Trophoblast cell (in vitro differentiated cells and primary cell): ENCODE measurements at regions not wholly inside any gene's neighbourhood (a gene's known extent, or its start where the extent isn't known, plus 50 kb on each side); places are given as distances from the start of the nearest gene placed in this dataset.

Experiments
- DNase-seq, 2 donors: peaks; one replicate each; pipeline ENCODE4 v3.0.0-alpha.2; 2016
- H2AFZ ChIP-seq: 2 replicates; pipeline ENCODE4 v1.6.1; 2013; ENCODE audit warnings: low read length, moderate library complexity, mild to moderate bottlenecking; ENCODE audit not compliant: insufficient read depth, poor library complexity
- H2AK5ac ChIP-seq: 2 replicates; pipeline ENCODE4 v1.6.1; 2013; ENCODE audit warnings: mild to moderate bottlenecking, low read length
- H2BK120ac ChIP-seq: 2 replicates; pipeline ENCODE4 v1.6.1; 2013; ENCODE audit warnings: low read length, mild to moderate bottlenecking, moderate library complexity; ENCODE audit not compliant: insufficient read depth, poor library complexity
- H2BK12ac ChIP-seq: 2 replicates; pipeline ENCODE4 v1.6.1; 2013; ENCODE audit warnings: mild to moderate bottlenecking, low read length, moderate library complexity
- H2BK5ac ChIP-seq: 2 replicates; pipeline ENCODE4 v1.6.1; 2013; ENCODE audit warnings: low read length, low read depth, moderate library complexity, mild to moderate bottlenecking; ENCODE audit not compliant: poor library complexity
- H3K14ac ChIP-seq: 2 replicates; pipeline ENCODE4 v1.6.1; 2013; ENCODE audit warnings: mild to moderate bottlenecking, low read length
- H3K18ac ChIP-seq: 2 replicates; pipeline ENCODE4 v1.6.1; 2013; ENCODE audit warnings: mild to moderate bottlenecking, low read length
- H3K23ac ChIP-seq: 2 replicates; pipeline ENCODE4 v1.6.1; 2013; ENCODE audit warnings: low read length
- H3K27ac ChIP-seq: 2 replicates; pipeline ENCODE4 v1.5.1; 2013; ENCODE audit warnings: low read depth, mild to moderate bottlenecking, inconsistent platforms, low read length, moderate library complexity
- H3K27me3 ChIP-seq: 2 replicates; pipeline ENCODE4 v1.6.1; 2013; ENCODE audit warnings: inconsistent platforms, mild to moderate bottlenecking, low read length, moderate library complexity; ENCODE audit not compliant: insufficient read depth
- H3K36me3 ChIP-seq, 2 experiments: 1 replicate in 1 of 2; 2 replicates in 1 of 2; pipeline ENCODE4 v1.6.1; 2013; ENCODE audit warnings: low read length in 2 of 2, mild to moderate bottlenecking in 2 of 2, moderate library complexity in 1 of 2; ENCODE audit not compliant: insufficient read depth in 2 of 2, control insufficient read depth in 1 of 2
- H3K4ac ChIP-seq: 2 replicates; pipeline ENCODE4 v1.6.1; 2013; ENCODE audit warnings: low read depth, mild to moderate bottlenecking, low read length, moderate library complexity
- H3K4me1 ChIP-seq, 2 experiments: 1 replicate in 1 of 2; 2 replicates in 1 of 2; pipeline ENCODE4 v1.6.1; 2013; ENCODE audit warnings: low read length in 2 of 2, mild to moderate bottlenecking in 2 of 2, moderate library complexity in 1 of 2; ENCODE audit not compliant: insufficient read depth in 2 of 2, control insufficient read depth in 1 of 2
- H3K4me2 ChIP-seq: 2 replicates; pipeline ENCODE4 v1.6.1; 2013; ENCODE audit warnings: inconsistent platforms, mild to moderate bottlenecking, low read length, moderate library complexity
- H3K4me3 ChIP-seq: 2 replicates; pipeline ENCODE4 v1.5.1; 2013; ENCODE audit warnings: mild to moderate bottlenecking, low read depth, low read length, inconsistent platforms
- H3K79me1 ChIP-seq: one replicate; pipeline ENCODE4 v1.6.1; 2013; ENCODE audit warnings: low read length
- H3K79me2 ChIP-seq: 2 replicates; pipeline ENCODE4 v1.6.1; 2013; ENCODE audit warnings: low read length, mild to moderate bottlenecking; ENCODE audit not compliant: control insufficient read depth, insufficient read depth, poor library complexity
- H3K9ac ChIP-seq: 2 replicates; pipeline ENCODE4 v1.6.1; 2013; ENCODE audit warnings: mild to moderate bottlenecking, low read length
- H3K9me3 ChIP-seq: 2 replicates; pipeline ENCODE4 v1.6.1; 2013; ENCODE audit warnings: low read depth, mild to moderate bottlenecking, control low read depth, inconsistent platforms, low read length; ENCODE audit not compliant: insufficient read depth
- H4K12ac ChIP-seq: 2 replicates; pipeline ENCODE4 v1.6.1; 2013; ENCODE audit warnings: low read depth, mild to moderate bottlenecking, low read length, moderate library complexity
- H4K8ac ChIP-seq: 2 replicates; pipeline ENCODE4 v1.6.1; 2013; ENCODE audit warnings: low read depth, mild to moderate bottlenecking, low read length, moderate library complexity
- H4K91ac ChIP-seq: one replicate; pipeline ENCODE4 v1.6.1; 2013; ENCODE audit warnings: low read depth, mild to moderate bottlenecking, low read length, moderate library complexity
- WGBS: extraction: QIAGEN DNeasy Blood & Tissue Kit; methylation state at CpG from one replicate; pipeline ENCODE4 v1.1.7; 2013; ENCODE audit warnings: missing lambda C conversion rate; ENCODE audit not compliant: insufficient read length, insufficient coverage; ENCODE audit errors: extremely low coverage; 5-methylcytosine and 5-hydroxymethylcytosine counted together

DNA sequence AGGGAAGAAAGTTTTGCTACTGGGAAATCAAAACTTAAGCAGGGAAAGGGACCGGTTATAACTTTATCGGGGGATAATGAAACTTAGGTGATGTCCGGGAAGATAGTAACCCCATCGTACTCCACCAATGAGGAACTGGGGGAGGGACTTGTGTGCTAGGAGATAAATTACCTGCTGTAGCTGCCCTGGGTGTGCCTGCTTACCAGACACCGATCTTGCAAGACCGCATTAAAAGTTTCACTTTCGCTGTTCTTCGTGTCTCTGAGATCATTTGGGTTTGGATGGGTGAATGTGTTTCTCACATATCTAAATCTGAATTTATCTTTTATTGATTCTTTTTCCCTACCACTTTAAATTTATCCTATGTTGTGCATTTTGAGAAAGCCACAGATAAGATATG is 381.4 kb downstream of the SLITRK6 start:
- Histone ChIP-seq H3K79me2 (no peaks in the 10 kb centered on the region), H2AK5ac (no peak overlapping the region), H4K91ac (no peak overlapping the region)

DNA sequence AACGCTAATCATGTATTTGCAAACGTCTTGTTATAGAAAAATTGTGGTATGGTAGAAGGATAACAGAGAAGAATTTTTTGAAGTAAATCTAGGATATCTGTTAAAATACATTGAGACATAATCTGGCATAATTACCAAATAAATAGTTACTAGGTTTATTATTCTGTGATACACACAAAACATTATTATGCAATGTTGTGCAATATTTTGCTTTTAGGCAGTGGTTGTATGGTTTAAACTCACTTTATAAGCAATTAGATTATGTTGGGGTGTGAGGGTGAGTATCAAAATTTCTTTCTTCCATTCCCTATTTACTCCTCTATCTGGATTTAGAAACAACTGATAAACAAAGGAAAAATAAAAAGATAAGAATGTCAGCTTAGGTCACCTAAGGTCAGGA is 385.6 kb downstream of the SLITRK6 start:
- Histone ChIP-seq H4K12ac (no peak overlapping the region), H3K79me1 (no peaks in the 10 kb centered on the region), H3K9ac (no peak overlapping the region), H3K4ac (no peak overlapping the region), H2BK5ac (no peak overlapping the region), H2BK12ac (no peak overlapping the region), H3K36me3 (no peaks in the 10 kb centered on the region), H3K23ac (no peak overlapping the region), H3K4me3 (no peak overlapping the region), H3K79me2 (no peaks in the 10 kb centered on the region), H3K27ac (no peak overlapping the region), H2AFZ (no peak overlapping the region), H3K4me1 (no peaks in the 10 kb centered on the region), H2AK5ac (no peak overlapping the region), H4K8ac (no peak overlapping the region), H3K14ac (no peak overlapping the region), H3K27me3 (no peaks in the 10 kb centered on the region), H4K91ac (no peak overlapping the region), H2BK120ac (no peak overlapping the region), H3K18ac (no peak overlapping the region), H3K9me3 (no peaks in the 10 kb centered on the region), H3K4me2 (no peak overlapping the region)
- no CpG with 5 or more reads among the region's 2 CpGs for WGBS
- DNase-seq = no peak

More for the DNA sequence above, 381.4 kb downstream of the SLITRK6 start:
- no peak overlapping the region for H3K14ac ChIP-seq
- H3K36me3 ChIP-seq = no peaks in the 10 kb centered on the region
- no peak overlapping the region for H3K4me3 ChIP-seq
- no peaks in the 10 kb centered on the region for H3K4me1 ChIP-seq
- DNase-seq = no peak
- WGBS = no CpG with 5 or more reads among the region's 8 CpGs
- no peak overlapping the region for H3K4me2 ChIP-seq
- no peak overlapping the region for H2BK120ac ChIP-seq
- no peak overlapping the region for H4K8ac ChIP-seq
- no peak overlapping the region for H2AFZ ChIP-seq
- no peak overlapping the region for H3K9ac ChIP-seq
- no peak overlapping the region for H4K12ac ChIP-seq
- no peak overlapping the region for H3K27ac ChIP-seq
- no peaks in the 10 kb centered on the region for H3K9me3 ChIP-seq
- H3K4ac ChIP-seq = no peak overlapping the region
- no peak overlapping the region for H3K18ac ChIP-seq
- H2BK5ac ChIP-seq = no peak overlapping the region
- H3K79me1 ChIP-seq = no peaks in the 10 kb centered on the region
- no peak overlapping the region for H3K23ac ChIP-seq
- no peaks in the 10 kb centered on the region for H3K27me3 ChIP-seq
- H2BK12ac ChIP-seq = no peak overlapping the region

DNA sequence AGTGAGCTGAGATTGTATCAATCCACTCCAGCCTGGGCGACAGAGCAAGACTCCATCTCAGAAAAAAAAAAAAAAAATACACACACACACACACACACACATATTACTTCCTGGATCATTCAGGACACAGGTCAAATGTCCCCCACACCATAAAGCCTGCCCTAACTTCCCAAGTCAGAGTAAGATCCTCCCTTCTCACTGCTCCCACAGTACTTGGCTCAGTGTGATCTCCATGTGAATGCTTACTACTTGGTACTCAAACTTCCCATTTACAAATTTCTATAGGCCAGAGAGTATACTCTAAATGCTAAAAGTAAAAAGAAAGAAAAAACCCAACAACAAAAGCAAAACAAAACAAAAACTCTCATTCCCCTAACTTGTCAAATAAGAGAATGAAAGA is 386.8 kb downstream of the SLITRK6 start:
- H4K12ac ChIP-seq = no peak overlapping the region
- no peak overlapping the region for H3K9ac ChIP-seq
- no CpG with 5 or more reads among the region's 1 CpG for WGBS
- no peak overlapping the region for H4K91ac ChIP-seq
- no peak for DNase-seq
- H3K23ac ChIP-seq = no peak overlapping the region
- no peaks in the 10 kb centered on the region for H3K36me3 ChIP-seq
- H3K18ac ChIP-seq = no peak overlapping the region
- H3K4me2 ChIP-seq = no peak overlapping the region
- H2AFZ ChIP-seq = no peak overlapping the region
- H2AK5ac ChIP-seq = no peak overlapping the region
- no peak overlapping the region for H3K27ac ChIP-seq
- H3K4me1 ChIP-seq = no peaks in the 10 kb centered on the region
- H3K9me3 ChIP-seq = no peaks in the 10 kb centered on the region
- no peak overlapping the region for H2BK5ac ChIP-seq
- H3K79me2 ChIP-seq = no peaks in the 10 kb centered on the region
- H3K4me3 ChIP-seq = no peak overlapping the region
- no peak overlapping the region for H2BK120ac ChIP-seq
- H3K79me1 ChIP-seq = no peaks in the 10 kb centered on the region
- H3K4ac ChIP-seq = no peak overlapping the region
- H4K8ac ChIP-seq = no peak overlapping the region
- H2BK12ac ChIP-seq = no peak overlapping the region
- H3K27me3 ChIP-seq = no peaks in the 10 kb centered on the region
- no peak overlapping the region for H3K14ac ChIP-seq

DNA sequence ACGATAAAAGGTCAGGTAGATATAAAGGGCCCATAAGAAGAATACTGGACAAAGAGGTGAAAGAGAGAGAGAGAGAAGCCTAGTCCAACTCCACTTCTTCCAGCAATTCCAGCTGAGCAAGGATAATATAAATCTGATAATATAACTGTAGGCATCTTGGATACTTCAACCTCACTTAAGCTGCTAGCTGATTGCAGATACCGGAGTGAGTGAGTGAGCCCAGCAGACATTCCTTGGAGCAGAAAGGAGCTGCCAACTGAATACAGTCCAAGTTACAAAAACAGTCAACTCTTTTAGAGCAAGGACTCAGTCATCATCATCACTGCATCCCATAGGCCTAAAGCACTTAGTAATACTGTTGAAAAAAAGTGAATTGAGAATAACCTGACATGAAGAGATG is 387.6 kb downstream of the SLITRK6 start:
- Histone ChIP-seq H3K23ac (no peak overlapping the region), H3K27me3 (no peaks in the 10 kb centered on the region), H3K4me3 (no peak overlapping the region), H3K79me2 (no peaks in the 10 kb centered on the region), H4K91ac (no peak overlapping the region), H4K12ac (no peak overlapping the region), H3K27ac (no peak overlapping the region), H2AK5ac (no peak overlapping the region), H3K4me2 (no peak overlapping the region), H3K4ac (no peak overlapping the region), H3K9ac (no peak overlapping the region), H2BK5ac (no peak overlapping the region), H3K79me1 (no peaks in the 10 kb centered on the region), H3K4me1 (no peaks in the 10 kb centered on the region), H3K36me3 (no peaks in the 10 kb centered on the region), H2BK12ac (no peak overlapping the region), H3K9me3 (no peaks in the 10 kb centered on the region), H3K18ac (no peak overlapping the region), H2AFZ (no peak overlapping the region), H4K8ac (no peak overlapping the region), H2BK120ac (no peak overlapping the region), H3K14ac (no peak overlapping the region)
- no peak for DNase-seq
- WGBS = no CpG with 5 or more reads among the region's 2 CpGs
